DOHH2 (cell line): ENCODE measurements at regions not wholly inside any gene's neighbourhood (a gene's known extent, or its start where the extent isn't known, plus 50 kb on each side); places are given as distances from the start of the nearest gene placed in this dataset.

Source experiments
- CTCF ChIP-seq: fragments of 200-600 bp; sonication (generic); IDR thresholded peaks from one replicate; pipeline ENCODE4 v1.5.1; 2014; ENCODE audit warnings: antibody characterized with exemption, mild to moderate bottlenecking, low read depth, low read length; ENCODE audit not compliant: poor library complexity, severe bottlenecking
- EZH2phosphoT487 ChIP-seq: fragments of 200-600 bp; sonication (generic); IDR thresholded peaks from 2 replicates; pipeline ENCODE4 v1.6.1; 2017; ENCODE audit warnings: borderline replicate concordance, mild to moderate bottlenecking, antibody characterized with exemption, low read length, moderate library complexity, mixed read lengths

DNA sequence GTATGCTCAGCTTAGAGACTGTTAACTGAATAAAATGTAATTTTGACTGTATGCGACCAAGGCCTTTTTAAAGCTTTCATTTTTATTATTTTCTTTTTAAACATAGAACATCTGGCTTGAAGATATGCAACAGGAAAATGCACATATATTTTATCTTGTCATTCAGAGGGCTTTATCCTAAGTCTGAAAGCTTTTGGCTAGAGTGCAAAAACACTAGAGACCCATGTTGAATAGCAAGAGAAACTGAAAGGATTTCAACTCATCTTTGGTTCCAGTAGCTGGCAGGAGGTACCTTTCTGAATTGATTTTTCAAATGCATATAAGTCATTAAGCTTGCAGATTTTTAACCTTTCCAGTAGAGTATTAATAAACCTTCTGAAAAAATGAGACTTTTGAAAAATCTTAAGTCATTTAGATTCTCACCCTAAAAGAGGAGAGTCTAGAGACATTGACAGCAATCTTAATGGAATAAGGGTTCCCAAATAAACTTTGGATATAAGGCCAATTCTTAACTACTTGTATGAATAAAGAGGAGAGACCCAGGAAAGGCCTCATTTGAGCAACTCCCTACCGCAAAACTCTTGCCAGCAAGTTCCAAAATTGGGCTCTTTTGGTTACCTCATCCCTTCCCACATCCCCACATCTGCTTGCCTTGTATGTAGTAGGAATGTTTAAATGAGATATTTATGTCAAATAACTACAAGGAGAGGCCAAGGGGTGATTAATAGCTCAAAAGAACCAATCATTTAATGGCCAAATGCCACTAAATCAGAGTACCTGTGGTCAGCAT, 454.4 kb downstream of the HTR7 start:
- no peak for TF ChIP-seq CTCF
- TF ChIP-seq EZH2phosphoT487 = no peak
